C4-2B (cell line): ENCODE measurements at regions not wholly inside any gene's neighbourhood (a gene's known extent, or its start where the extent isn't known, plus 50 kb on each side); places are given as distances from the start of the nearest gene placed in this dataset.

Experiments used
- H3K27ac ChIP-seq: fragments of 450-650 bp; 2 replicates; pipeline ENCODE4 v1.5.1; 2017
- CTCF ChIP-seq: fragments of 450-650 bp; conservative IDR thresholded peaks from 2 replicates; pipeline ENCODE4 v1.5.1; 2017; ENCODE audit warnings: mild to moderate bottlenecking
- ZFX ChIP-seq: fragments of 450-650 bp; IDR thresholded peaks from 2 replicates; pipeline ENCODE4 v1.6.1; 2017

GRCh38 chr13:94933230-94933751, 220.9 kb upstream of the SOX21 start:
- TF ChIP-seq CTCF (no peak), ZFX (no peak)
- no peak overlapping the region for H3K27ac ChIP-seq

- TF ChIP-seq ZFX (no peak), CTCF (no peak)
- H3K27ac ChIP-seq: no peak overlapping the region
Measured at GRCh38 chr13:94928127-94928775, 215.9 kb upstream of the SOX21 start.

GRCh38 chr13:94925263-94925662, 212.9 kb upstream of the SOX21 start:
- no peak overlapping the region for H3K27ac ChIP-seq
- TF ChIP-seq CTCF (no peak), ZFX (no peak)

- no peak for TF ChIP-seq CTCF
- no peak for TF ChIP-seq ZFX
- H3K27ac ChIP-seq: no peak overlapping the region
Measured at GRCh38 chr13:94921181-94921580, 208.8 kb upstream of the SOX21 start.

GRCh38 chr13:94920578-94920977, 208.2 kb upstream of the SOX21 start:
- H3K27ac ChIP-seq: no peak overlapping the region
- TF ChIP-seq ZFX: no peak
- no peak for TF ChIP-seq CTCF

- H3K27ac ChIP-seq: no peak overlapping the region
- TF ChIP-seq CTCF: no peak
- TF ChIP-seq ZFX: no peak
Measured at GRCh38 chr13:94917824-94918223, 205.5 kb upstream of the SOX21 start.

GRCh38 chr13:94914895-94915294, 202.6 kb upstream of the SOX21 start:
- H3K27ac ChIP-seq: no peak overlapping the region
- TF ChIP-seq ZFX (no peak), CTCF (no peak)
